GM12878 (cell line): ENCODE measurements at regions not wholly inside any gene's neighbourhood (a gene's known extent, or its start where the extent isn't known, plus 50 kb on each side); places are given as distances from the start of the nearest gene placed in this dataset.

Source experiments
- CREB1 ChIP-seq: IDR thresholded peaks from 2 replicates; pipeline ENCODE4 v1.6.1; 2012; ENCODE audit warnings: low read depth, mild to moderate bottlenecking, inconsistent platforms
- EP300 ChIP-seq, 2 experiments: fragments of 150-350 bp in 1 of 2; IDR thresholded peaks; 2 replicates each; pipeline ENCODE4 v1.6.1; 2011 to 2012; ENCODE audit warnings: low read depth in 2 of 2, low read length in 2 of 2, borderline replicate concordance in 1 of 2, improper control_type of control experiment in 1 of 2, inconsistent platforms in 1 of 2; ENCODE audit not compliant: control insufficient read depth in 1 of 2
- EZH2 ChIP-seq: IDR thresholded peaks from 2 replicates; pipeline ENCODE4 v1.6.1; 2012; ENCODE audit warnings: low read depth, mild to moderate bottlenecking, control low read depth, inconsistent platforms, low read length, borderline replicate concordance; ENCODE audit not compliant: control insufficient read depth
- HDAC2 ChIP-seq: fragments of 200-600 bp; sonication (generic); IDR thresholded peaks from 2 replicates; pipeline ENCODE4 v1.6.1; 2017
- NFYB ChIP-seq: IDR thresholded peaks from 2 replicates; pipeline ENCODE4 v1.6.1; 2011; ENCODE audit warnings: low read depth, mild to moderate bottlenecking, low read length, improper control_type of control experiment, moderate library complexity; ENCODE audit not compliant: insufficient read depth
- NR2F1 ChIP-seq: fragments of 450-650 bp; conservative IDR thresholded peaks from 2 replicates; pipeline ENCODE4 v1.6.1; 2017; ENCODE audit warnings: mild to moderate bottlenecking
- POLR2A ChIP-seq: IDR thresholded peaks from 2 replicates; pipeline ENCODE4 v1.6.1; 2011; ENCODE audit warnings: low read depth, mild to moderate bottlenecking, low read length
- POLR2AphosphoS2 ChIP-seq: IDR thresholded peaks from 2 replicates; pipeline ENCODE4 v1.6.1; 2011; ENCODE audit warnings: low read depth, mild to moderate bottlenecking, low read length, improper control_type of control experiment, moderate library complexity
- POLR2AphosphoS5 ChIP-seq: IDR thresholded peaks from 2 replicates; pipeline ENCODE4 v1.6.1; 2011; ENCODE audit warnings: mild to moderate bottlenecking, low read length, inconsistent platforms
- POU2F2 ChIP-seq: IDR thresholded peaks from 3 replicates; pipeline ENCODE4 v1.6.1; 2011; ENCODE audit warnings: low read depth, mild to moderate bottlenecking, low read length, borderline replicate concordance
- RAD21 ChIP-seq: IDR thresholded peaks from 2 replicates; pipeline ENCODE4 v1.6.1; 2011; ENCODE audit warnings: mild to moderate bottlenecking, low read depth, low read length, moderate library complexity; ENCODE audit not compliant: insufficient read depth
- SRF ChIP-seq, 2 experiments: IDR thresholded peaks; 2 replicates each; pipeline ENCODE4 v1.6.1; 2011; ENCODE audit warnings: low read depth in 2 of 2, low read length in 2 of 2, mild to moderate bottlenecking in 1 of 2, moderate library complexity in 1 of 2
- YY1 ChIP-seq: IDR thresholded peaks from 2 replicates; pipeline ENCODE4 v1.6.1; 2011; ENCODE audit warnings: low read depth, mild to moderate bottlenecking, low read length
- TF ChIP-seq, protein P1 (sequence below), 3 experiments: IDR thresholded peaks in 2 of 3; conservative IDR thresholded peaks in 1 of 3; 2 replicates each; pipeline ENCODE4 v1.5.1; 2011; ENCODE audit warnings: low read depth in 3 of 3, low read length in 3 of 3, mild to moderate bottlenecking in 3 of 3, control low read depth in 2 of 3, moderate library complexity in 2 of 3, inconsistent platforms in 1 of 3, mixed read lengths in 1 of 3; ENCODE audit not compliant: control insufficient read depth in 2 of 3, insufficient read depth in 1 of 3; ENCODE audit errors: extremely low read depth in 1 of 3

DNA sequence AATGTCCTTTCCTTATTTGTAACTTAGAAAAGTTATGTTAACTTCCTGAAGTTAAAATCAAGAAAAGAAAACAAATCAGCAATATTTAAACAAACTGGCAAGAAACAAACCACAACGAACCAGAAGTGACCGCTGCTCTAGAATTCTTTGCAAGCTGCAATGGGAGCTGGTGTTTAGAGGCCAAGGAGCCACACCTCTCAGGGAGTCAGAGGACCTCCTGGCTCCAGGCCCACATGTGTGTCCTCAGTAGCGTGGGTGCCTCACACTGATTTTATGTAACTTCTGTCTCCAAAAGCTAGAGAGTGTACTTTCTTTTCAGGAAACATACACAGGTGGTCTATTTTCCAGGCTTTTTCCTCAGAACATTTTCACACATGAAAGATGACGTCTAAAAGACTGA, 100.4 kb downstream of the IRX2 start:
- no peak for TF ChIP-seq NR2F1
- TF ChIP-seq HDAC2, result no peak
- TF ChIP-seq, protein P1, sequence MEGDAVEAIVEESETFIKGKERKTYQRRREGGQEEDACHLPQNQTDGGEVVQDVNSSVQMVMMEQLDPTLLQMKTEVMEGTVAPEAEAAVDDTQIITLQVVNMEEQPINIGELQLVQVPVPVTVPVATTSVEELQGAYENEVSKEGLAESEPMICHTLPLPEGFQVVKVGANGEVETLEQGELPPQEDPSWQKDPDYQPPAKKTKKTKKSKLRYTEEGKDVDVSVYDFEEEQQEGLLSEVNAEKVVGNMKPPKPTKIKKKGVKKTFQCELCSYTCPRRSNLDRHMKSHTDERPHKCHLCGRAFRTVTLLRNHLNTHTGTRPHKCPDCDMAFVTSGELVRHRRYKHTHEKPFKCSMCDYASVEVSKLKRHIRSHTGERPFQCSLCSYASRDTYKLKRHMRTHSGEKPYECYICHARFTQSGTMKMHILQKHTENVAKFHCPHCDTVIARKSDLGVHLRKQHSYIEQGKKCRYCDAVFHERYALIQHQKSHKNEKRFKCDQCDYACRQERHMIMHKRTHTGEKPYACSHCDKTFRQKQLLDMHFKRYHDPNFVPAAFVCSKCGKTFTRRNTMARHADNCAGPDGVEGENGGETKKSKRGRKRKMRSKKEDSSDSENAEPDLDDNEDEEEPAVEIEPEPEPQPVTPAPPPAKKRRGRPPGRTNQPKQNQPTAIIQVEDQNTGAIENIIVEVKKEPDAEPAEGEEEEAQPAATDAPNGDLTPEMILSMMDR (IDR thresholded peaks at IDR 0.05 in 2 of 3, conservative IDR thresholded peaks at IDR 0.05 in 1 of 3; ENCODE audit: control insufficient read depth in 2 of 3, extremely low read depth in 1 of 3, insufficient read depth in 1 of 3, low read depth in 3 of 3, low read length in 3 of 3), result no peak
- TF ChIP-seq RAD21, result no peak
- TF ChIP-seq SRF (IDR thresholded peaks at IDR 0.05; ENCODE audit: low read depth in 2 of 2, low read length in 2 of 2), result no peak
- no peak for TF ChIP-seq EZH2
- no peak for TF ChIP-seq EP300 (IDR thresholded peaks at IDR 0.05; ENCODE audit: borderline replicate concordance in 1 of 2, control insufficient read depth in 1 of 2, low read depth in 2 of 2, low read length in 2 of 2)
- no peak for TF ChIP-seq CREB1
- no peak for TF ChIP-seq POLR2AphosphoS5
- no peak for TF ChIP-seq POLR2A
- no peak for TF ChIP-seq YY1
- TF ChIP-seq NFYB, result no peak
- no peak for TF ChIP-seq POLR2AphosphoS2
- no peak for TF ChIP-seq POU2F2
